ENCODE measurements at regions not wholly inside any gene's neighbourhood (a gene's known extent, or its start where the extent isn't known, plus 50 kb on each side); places are given as distances from the start of the nearest gene placed in this dataset.

- TF ChIP-seq CTCF (conservative IDR thresholded peaks at IDR 0.05 in 1 of 2, IDR thresholded peaks at IDR 0.05 in 1 of 2; ENCODE audit: extremely low read depth in 1 of 2, insufficient read depth in 1 of 2, low read depth in 1 of 2, low read length in 2 of 2) (no peak), EZH2 (IDR thresholded peaks at IDR 0.05; ENCODE audit: borderline replicate concordance, low read length) (no peak)
Measured at GRCh38 chr5:57696825-57697570, 214.4 kb upstream of the ACTBL2 start.
